ENCODE measurements at regions not wholly inside any gene's neighbourhood (a gene's known extent, or its start where the extent isn't known, plus 50 kb on each side); places are given as distances from the start of the nearest gene placed in this dataset.
"Not testable (repeated sequence)": the region's sequence is repeated elsewhere in the genome, so short reads cannot be mapped to it uniquely, and the experiment has no call there.

DNA sequence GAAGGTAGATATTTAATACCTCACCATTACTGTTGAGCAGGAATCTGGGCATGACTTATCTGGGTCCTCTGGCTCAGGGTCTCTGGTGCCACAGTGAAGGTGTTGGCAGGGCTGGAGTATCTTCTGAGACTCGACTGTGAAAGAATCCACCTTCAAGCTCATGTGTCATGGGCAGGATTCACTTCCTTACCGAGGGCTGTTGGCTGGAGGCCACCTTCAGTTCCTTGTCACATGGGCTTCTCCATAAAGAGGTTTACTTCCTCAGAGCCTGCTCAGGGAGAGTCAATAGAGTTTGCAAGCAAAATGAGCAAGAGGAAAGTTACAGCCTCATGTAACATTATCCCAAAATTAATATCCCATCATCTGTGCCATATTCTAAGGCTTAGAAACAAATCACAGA, 459.5 kb downstream of the NR2F2 start:
- DNase-seq (ENCODE audit: low read depth in 3 of 3, low spot score in 2 of 3), result no peak

- no peak for DNase-seq (ENCODE audit: low read depth in 3 of 3, low spot score in 2 of 3)
These were observed 461.7 kb downstream of the NR2F2 start for GRCh38 chr15:96792216-96792615.

- DNase-seq (ENCODE audit: low read depth in 3 of 3, low spot score in 2 of 3), result no peak
These were observed 466.3 kb downstream of the NR2F2 start for GRCh38 chr15:96796841-96797240.

GRCh38 chr15:96801576-96802150, 471.2 kb downstream of the NR2F2 start:
- no peak for DNase-seq (ENCODE audit: low read depth in 3 of 3, low spot score in 2 of 3)

DNA sequence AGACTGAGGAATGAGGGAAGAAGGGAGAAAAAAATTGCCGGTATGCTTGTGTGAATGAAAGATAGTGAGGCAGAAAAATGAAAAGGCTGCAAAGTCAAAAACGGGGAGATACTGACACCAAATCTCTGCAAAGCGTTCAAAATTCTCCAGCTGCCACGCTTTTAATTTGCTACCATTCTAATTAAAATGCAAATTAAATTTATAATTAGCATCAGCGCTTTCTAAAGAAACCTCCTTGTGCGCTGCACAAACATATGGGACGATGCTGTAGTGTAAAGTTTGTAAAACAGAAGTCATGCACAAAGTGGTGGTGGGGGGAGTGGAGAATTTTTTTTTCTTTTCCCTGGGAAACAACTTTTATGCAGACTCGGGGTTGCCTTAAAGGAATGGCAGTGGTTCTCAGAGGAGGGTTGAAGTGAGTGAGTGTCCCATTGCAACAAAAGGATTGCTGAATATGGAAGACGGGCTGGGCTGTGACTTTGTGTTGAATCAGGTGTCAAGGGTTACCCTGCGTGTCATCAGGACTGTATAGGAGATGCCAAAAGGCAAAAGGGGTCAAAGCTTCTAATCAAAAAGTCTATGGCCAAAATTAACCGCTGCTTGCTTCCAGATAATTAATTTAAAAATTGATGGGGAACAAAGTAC, 472.2 kb downstream of the NR2F2 start:
- no peak for DNase-seq (ENCODE audit: low read depth in 3 of 3, low spot score in 2 of 3)

DNA sequence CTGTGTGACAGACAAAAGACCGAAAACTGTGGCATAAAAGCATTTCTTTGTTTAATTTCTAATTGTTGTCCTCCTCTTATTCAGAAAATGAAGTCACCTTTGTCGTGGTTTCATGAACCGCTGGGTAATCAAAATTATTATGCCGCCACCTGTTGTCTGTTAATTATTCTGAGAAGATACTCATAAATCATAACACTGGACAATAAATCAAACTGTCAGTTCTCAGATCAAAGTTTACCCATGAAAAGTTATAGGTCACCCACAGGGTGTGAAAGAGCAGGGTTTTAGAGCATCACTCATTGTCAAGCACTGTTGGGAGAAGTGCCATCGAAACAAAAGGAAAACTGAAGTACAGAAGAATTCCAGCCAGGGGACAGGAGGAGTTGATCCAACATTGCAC, 474.3 kb downstream of the NR2F2 start:
- DNase-seq (ENCODE audit: low read depth in 3 of 3, low spot score in 2 of 3), result no peak

GRCh38 chr15:96807361-96807760, 476.9 kb downstream of the NR2F2 start:
- DNase-seq (ENCODE audit: low read depth in 3 of 3, low spot score in 2 of 3), result no peak

DNA sequence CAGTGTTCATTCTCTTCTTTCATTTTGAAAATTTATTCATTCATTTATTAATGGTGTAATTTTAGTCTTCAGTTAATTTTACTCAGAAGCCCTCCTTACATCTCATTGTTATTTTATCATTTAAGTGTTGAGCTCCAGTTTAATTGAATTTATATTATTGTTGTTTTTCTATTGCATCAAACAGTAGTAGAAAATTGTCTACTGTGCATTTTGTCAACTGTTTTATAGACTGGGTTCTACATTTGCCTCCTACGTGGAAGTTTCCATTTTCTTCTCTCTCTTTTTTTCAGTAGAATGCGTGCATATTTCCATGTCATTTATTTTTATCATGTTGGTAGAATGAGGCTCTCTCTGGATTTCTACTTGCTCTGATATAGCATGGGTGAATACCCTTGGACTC, 487.4 kb downstream of the NR2F2 start:
- no peak for DNase-seq (ENCODE audit: low read depth in 3 of 3, low spot score in 2 of 3)

GRCh38 chr15:96818861-96819260, 488.4 kb downstream of the NR2F2 start:
- no peak for DNase-seq (ENCODE audit: low read depth in 3 of 3, low spot score in 2 of 3)

DNA sequence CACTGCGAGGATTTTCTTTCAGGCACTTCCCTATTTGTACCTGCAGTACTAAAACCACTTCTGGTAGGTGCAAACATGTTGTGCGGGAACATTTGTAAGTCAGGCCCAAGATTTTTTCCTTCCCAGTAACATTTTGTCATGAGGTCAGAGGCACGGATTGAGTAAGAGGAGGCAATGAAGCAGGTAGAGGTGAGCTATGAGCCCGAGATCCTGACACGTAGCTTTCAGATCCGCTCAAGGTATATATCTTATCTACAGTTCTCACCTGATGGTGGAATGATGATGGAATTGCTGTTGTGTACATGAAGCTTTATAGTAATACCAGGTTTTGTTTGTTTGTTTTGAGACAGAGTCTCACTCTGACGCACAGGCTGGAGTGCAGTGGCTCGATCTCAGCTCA, 497.5 kb downstream of the NR2F2 start:
- DNase-seq (ENCODE audit: low read depth in 3 of 3, low spot score in 2 of 3), result no peak

DNA sequence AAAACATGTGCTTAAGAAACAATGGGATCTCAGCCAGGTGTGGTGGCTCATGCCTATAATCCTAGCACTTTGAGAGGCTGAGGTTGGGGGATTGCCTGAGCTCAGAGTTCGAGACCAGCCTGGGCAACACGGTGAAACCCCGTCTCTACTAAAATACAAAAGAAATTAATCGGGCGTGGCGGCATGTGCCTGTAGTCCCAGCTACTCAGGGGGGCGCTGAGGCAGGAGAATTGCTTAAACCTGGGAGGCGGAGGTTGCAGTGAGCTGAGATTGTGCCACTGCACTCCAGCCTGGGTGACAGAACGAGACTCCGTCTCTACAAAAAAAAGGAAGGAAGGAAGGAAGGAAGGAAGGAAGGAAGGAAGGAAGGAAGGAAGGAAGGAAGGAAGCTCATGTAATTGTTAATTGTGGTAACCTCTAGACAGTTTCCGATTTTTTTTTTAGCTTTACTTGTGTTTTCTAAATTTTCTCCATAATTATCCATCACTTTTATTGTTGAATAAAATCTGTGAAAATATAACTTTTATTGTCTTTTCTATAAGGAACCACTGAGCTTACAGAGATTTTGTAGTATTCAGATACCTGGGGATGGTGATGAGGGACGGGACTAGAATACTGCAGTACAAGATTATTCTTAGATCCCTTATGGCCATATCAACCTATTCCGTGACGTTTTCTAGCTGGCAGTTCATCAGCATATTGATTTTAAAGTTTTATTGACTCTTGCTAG, 506.9 kb downstream of the NR2F2 start:
- DNase-seq (ENCODE audit: low read depth in 3 of 3, low spot score in 2 of 3), result no peak

- no peak for DNase-seq (ENCODE audit: low read depth in 3 of 3, low spot score in 2 of 3)
These were observed 507.6 kb downstream of the NR2F2 start for GRCh38 chr15:96838081-96838480.

GRCh38 chr15:96849271-96849900, 518.9 kb downstream of the NR2F2 start:
- peak; percentile 10 to 44 (median 43) for DNase-seq (ENCODE audit: low read depth in 3 of 3, low spot score in 2 of 3)

DNA sequence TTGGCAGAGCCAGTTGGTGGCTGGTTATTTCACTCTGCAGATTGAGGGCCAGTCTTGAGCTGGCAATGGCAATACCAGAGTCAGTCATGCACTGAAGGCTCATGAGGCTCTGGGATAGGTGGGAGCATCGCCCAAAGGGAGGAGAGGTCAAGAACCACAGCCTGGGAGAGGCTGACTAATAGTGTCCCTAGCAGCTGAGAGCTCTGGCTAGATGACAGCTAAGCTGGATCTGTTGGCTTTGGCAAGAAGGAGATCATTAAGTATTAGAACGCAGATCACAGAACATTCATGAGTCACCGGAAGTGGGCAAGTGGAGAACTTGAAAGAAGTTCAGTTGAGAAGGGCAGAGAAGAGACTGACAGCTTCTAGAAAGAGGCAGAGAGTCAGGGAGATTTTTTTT, 521.1 kb downstream of the NR2F2 start:
- no peak for DNase-seq (ENCODE audit: low read depth in 3 of 3, low spot score in 2 of 3)

- no peak for DNase-seq (ENCODE audit: low read depth in 3 of 3, low spot score in 2 of 3)
These were observed 528.2 kb downstream of the NR2F2 start for GRCh38 chr15:96858694-96859093.

GRCh38 chr15:96860741-96861140, 530.2 kb downstream of the NR2F2 start:
- DNase-seq (ENCODE audit: low read depth in 3 of 3, low spot score in 2 of 3), result no peak

- no peak for DNase-seq (ENCODE audit: low read depth in 3 of 3, low spot score in 2 of 3)
These were observed 537.5 kb downstream of the NR2F2 start for GRCh38 chr15:96867992-96868391.

- DNase-seq (ENCODE audit: low read depth in 3 of 3, low spot score in 2 of 3), result no peak
These were observed 538.6 kb downstream of the NR2F2 start for GRCh38 chr15:96869122-96869521.

- DNase-seq (ENCODE audit: low read depth in 3 of 3, low spot score in 2 of 3), result no peak
These were observed 539.3 kb downstream of the NR2F2 start for GRCh38 chr15:96869790-96870189.

- DNase-seq (ENCODE audit: low read depth in 3 of 3, low spot score in 2 of 3), result no peak
These were observed 540.1 kb downstream of the NR2F2 start for GRCh38 chr15:96870580-96870979.

DNA sequence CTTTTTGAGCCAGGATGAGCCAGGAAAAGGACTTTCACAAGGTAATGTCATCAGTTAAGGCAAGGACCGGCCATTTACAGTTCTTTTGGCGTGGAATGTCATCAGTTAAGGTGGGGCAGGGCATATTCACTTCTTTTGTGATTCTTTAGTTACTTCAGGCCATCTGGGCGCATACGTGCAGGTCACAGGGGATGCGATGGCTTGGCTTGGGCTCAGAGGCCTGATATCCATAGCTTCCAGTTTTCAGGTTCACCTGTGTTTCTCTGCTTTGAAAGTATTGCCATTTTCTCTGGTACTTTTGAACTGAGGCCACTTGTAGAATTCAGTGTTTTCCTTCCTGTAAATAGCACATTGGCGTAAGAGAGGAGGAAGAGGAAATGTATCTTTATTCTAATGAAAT, 546.9 kb downstream of the NR2F2 start:
- DNase-seq (ENCODE audit: low read depth in 3 of 3, low spot score in 2 of 3), result not testable (repeated sequence)

DNA sequence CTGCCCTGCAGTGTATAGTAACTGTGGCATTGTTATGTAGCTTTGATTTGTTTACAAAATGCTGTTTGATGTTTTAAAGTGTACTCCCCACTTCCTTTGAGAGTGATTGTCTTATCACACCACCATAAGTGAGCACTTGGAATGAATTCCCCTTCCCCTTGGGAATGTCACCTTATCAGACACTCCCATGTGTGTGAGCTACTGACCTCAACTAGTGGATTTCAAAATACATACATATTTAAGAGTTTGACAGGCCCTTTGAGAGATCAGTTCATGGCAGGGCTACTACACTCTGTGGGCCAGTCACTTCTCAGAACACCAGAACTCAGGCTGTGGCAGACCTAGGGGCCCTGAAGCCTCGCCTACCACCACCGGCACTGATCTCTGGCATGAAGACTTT, 547.6 kb downstream of the NR2F2 start:
- DNase-seq (ENCODE audit: low read depth in 3 of 3, low spot score in 2 of 3), result no peak
